22Rv1 (cell line): ENCODE measurements at regions not wholly inside any gene's neighbourhood (a gene's known extent, or its start where the extent isn't known, plus 50 kb on each side); places are given as distances from the start of the nearest gene placed in this dataset.
"Not testable (repeated sequence)": the region's sequence is repeated elsewhere in the genome, so short reads cannot be mapped to it uniquely, and the experiment has no call there.

ENCODE experiments used
- ZFX ChIP-seq: fragments of 450-650 bp; IDR thresholded peaks from 2 replicates; pipeline ENCODE4 v1.6.1; 2017; ENCODE audit warnings: antibody characterized with exemption, borderline replicate concordance
- TF ChIP-seq, protein P1 (sequence below): fragments of 450-650 bp; IDR thresholded peaks from 2 replicates; pipeline ENCODE4 v1.5.1; 2017; ENCODE audit warnings: mild to moderate bottlenecking

DNA sequence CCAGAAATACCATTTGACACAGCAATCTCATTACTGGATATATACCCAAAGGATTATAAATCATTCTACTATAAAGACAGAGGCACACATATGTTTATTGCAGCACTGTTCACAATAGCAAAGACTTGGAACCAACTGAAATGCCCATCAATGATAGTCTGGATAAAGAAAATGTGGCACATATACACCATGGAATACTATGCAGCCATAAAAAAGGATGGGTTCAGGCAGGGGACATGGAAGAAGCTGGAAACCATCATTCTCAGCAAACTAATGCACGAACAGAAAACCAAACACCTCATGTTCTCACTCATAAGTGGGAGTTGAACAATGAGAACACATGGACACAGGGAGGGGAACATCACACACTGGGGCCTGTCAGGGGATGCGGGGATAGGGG, 147.0 kb upstream of the GRIP1 start:
- TF ChIP-seq, protein P1, sequence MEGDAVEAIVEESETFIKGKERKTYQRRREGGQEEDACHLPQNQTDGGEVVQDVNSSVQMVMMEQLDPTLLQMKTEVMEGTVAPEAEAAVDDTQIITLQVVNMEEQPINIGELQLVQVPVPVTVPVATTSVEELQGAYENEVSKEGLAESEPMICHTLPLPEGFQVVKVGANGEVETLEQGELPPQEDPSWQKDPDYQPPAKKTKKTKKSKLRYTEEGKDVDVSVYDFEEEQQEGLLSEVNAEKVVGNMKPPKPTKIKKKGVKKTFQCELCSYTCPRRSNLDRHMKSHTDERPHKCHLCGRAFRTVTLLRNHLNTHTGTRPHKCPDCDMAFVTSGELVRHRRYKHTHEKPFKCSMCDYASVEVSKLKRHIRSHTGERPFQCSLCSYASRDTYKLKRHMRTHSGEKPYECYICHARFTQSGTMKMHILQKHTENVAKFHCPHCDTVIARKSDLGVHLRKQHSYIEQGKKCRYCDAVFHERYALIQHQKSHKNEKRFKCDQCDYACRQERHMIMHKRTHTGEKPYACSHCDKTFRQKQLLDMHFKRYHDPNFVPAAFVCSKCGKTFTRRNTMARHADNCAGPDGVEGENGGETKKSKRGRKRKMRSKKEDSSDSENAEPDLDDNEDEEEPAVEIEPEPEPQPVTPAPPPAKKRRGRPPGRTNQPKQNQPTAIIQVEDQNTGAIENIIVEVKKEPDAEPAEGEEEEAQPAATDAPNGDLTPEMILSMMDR: not testable (repeated sequence)
- TF ChIP-seq ZFX: not testable (repeated sequence)
